T-helper 9 cell (primary cell): ENCODE measurements at regions not wholly inside any gene's neighbourhood (a gene's known extent, or its start where the extent isn't known, plus 50 kb on each side); places are given as distances from the start of the nearest gene placed in this dataset.
"Not testable (repeated sequence)": the region's sequence is repeated elsewhere in the genome, so short reads cannot be mapped to it uniquely, and the experiment has no call there.

Source experiments
- DNase-seq: peaks from one replicate; pipeline ENCODE4 v3.0.0-alpha.2; 2020

- no peak for DNase-seq
Observed at GRCh38 chr2:16952368-16952767, 286.7 kb upstream of the CYRIA start.

GRCh38 chr2:16950436-16950835, 284.8 kb upstream of the CYRIA start:
- DNase-seq, result no peak

- no peak for DNase-seq
Observed at GRCh38 chr2:16948710-16949109, 283.1 kb upstream of the CYRIA start.

GRCh38 chr2:16948053-16948452, 282.4 kb upstream of the CYRIA start:
- DNase-seq, result no peak

- DNase-seq, result no peak
Observed at GRCh38 chr2:16943279-16943958, 277.8 kb upstream of the CYRIA start.

- no peak for DNase-seq
Observed at GRCh38 chr2:16940214-16940613, 274.6 kb upstream of the CYRIA start.

- no peak for DNase-seq
Observed at GRCh38 chr2:16939771-16940170, 274.1 kb upstream of the CYRIA start.

GRCh38 chr2:16933355-16933754, 267.7 kb upstream of the CYRIA start:
- no peak for DNase-seq

GRCh38 chr2:16932826-16933225, 267.2 kb upstream of the CYRIA start:
- DNase-seq, result no peak

GRCh38 chr2:16931441-16931840, 265.8 kb upstream of the CYRIA start:
- DNase-seq, result no peak

GRCh38 chr2:16927398-16927797, 261.8 kb upstream of the CYRIA start:
- no peak for DNase-seq

- DNase-seq, result no peak
Observed at GRCh38 chr2:16925145-16925544, 259.5 kb upstream of the CYRIA start.

- not testable (repeated sequence) for DNase-seq
Observed at GRCh38 chr2:16915341-16915755, 249.7 kb upstream of the CYRIA start.

- no peak for DNase-seq
Observed at GRCh38 chr2:16911746-16912145, 246.1 kb upstream of the CYRIA start.

- no peak for DNase-seq
Observed at GRCh38 chr2:16908656-16909055, 243.0 kb upstream of the CYRIA start.

- no peak for DNase-seq
Observed at GRCh38 chr2:16907645-16908282, 242.1 kb upstream of the CYRIA start.

GRCh38 chr2:16905325-16905724, 239.7 kb upstream of the CYRIA start:
- not testable (repeated sequence) for DNase-seq

- DNase-seq, result no peak
Observed at GRCh38 chr2:16900405-16901025, 234.9 kb upstream of the CYRIA start.

GRCh38 chr2:16899958-16900357, 234.3 kb upstream of the CYRIA start:
- no peak for DNase-seq

GRCh38 chr2:16890081-16890480, 224.4 kb upstream of the CYRIA start:
- no peak for DNase-seq

GRCh38 chr2:16885027-16885426, 219.4 kb upstream of the CYRIA start:
- DNase-seq, result no peak

GRCh38 chr2:16882706-16883105, 217.1 kb upstream of the CYRIA start:
- DNase-seq, result no peak

GRCh38 chr2:16881122-16881521, 215.5 kb upstream of the CYRIA start:
- DNase-seq, result no peak

GRCh38 chr2:16871411-16871810, 205.8 kb upstream of the CYRIA start:
- no peak for DNase-seq
